Fibroblast of lung (primary cell): ENCODE measurements at regions not wholly inside any gene's neighbourhood (a gene's known extent, or its start where the extent isn't known, plus 50 kb on each side); places are given as distances from the start of the nearest gene placed in this dataset.
A peak's percentile ranks its signal among the peaks of the same experiment; 100 is the strongest.

Source experiments
- DNase-seq, 2 donors: peaks; one replicate each; pipeline versions ENCODE4 v3.0.0 to v3.0.0-alpha.2; 2010; ENCODE audit warnings: low read depth in 2 of 2
- H2AFZ ChIP-seq: 2 replicates; pipeline ENCODE4 v1.5.1; 2012; ENCODE audit warnings: low read length, control low read depth, inconsistent platforms
- H3K27ac ChIP-seq: 2 replicates; pipeline ENCODE4 v1.5.1; 2011; ENCODE audit warnings: low read length, control low read depth; ENCODE audit not compliant: insufficient read depth
- H3K27me3 ChIP-seq: 2 replicates; pipeline ENCODE4 v1.5.1; 2011; ENCODE audit warnings: mild to moderate bottlenecking, low read length; ENCODE audit not compliant: control insufficient read depth, insufficient read depth
- H3K36me3 ChIP-seq: 2 replicates; pipeline ENCODE4 v1.5.1; 2011; ENCODE audit warnings: low read length; ENCODE audit not compliant: control insufficient read depth, insufficient read depth
- H3K4me1 ChIP-seq: 2 replicates; pipeline ENCODE4 v1.5.1; 2011; ENCODE audit warnings: low read length; ENCODE audit not compliant: control insufficient read depth, insufficient read depth; ENCODE audit errors: extremely low read depth
- H3K4me2 ChIP-seq: 2 replicates; pipeline ENCODE4 v1.5.1; 2011; ENCODE audit warnings: low read length, control low read depth; ENCODE audit not compliant: insufficient read depth; ENCODE audit errors: extremely low read depth
- H3K4me3 ChIP-seq, 4 experiments: fragments of 200-600 bp in 1 of 4; sonication (generic) in 1 of 4; replicated peaks in 1 of 4; 2 replicates each; pipeline ENCODE4 v1.5.1; 2011 to 2016; ENCODE audit warnings: low read length in 4 of 4, low read depth in 3 of 4, mild to moderate bottlenecking in 3 of 4, control low read depth in 2 of 4, inconsistent platforms in 1 of 4, mixed read lengths in 1 of 4; ENCODE audit not compliant: insufficient read depth in 1 of 4; ENCODE audit errors: control extremely low read depth in 1 of 4
- H3K79me2 ChIP-seq: 2 replicates; pipeline ENCODE4 v1.5.1; 2012; ENCODE audit warnings: mild to moderate bottlenecking, low read length, inconsistent platforms; ENCODE audit not compliant: control insufficient read depth, insufficient read depth
- H3K9ac ChIP-seq: 2 replicates; pipeline ENCODE4 v1.5.1; 2011; ENCODE audit warnings: mild to moderate bottlenecking, low read length, control low read depth; ENCODE audit not compliant: insufficient read depth
- H3K9me3 ChIP-seq: 2 replicates; pipeline ENCODE4 v1.5.1; 2012; ENCODE audit warnings: low read depth, low read length; ENCODE audit not compliant: control insufficient read depth, insufficient read depth
- H4K20me1 ChIP-seq: 2 replicates; pipeline ENCODE4 v1.5.1; 2011; ENCODE audit warnings: low read length; ENCODE audit not compliant: control insufficient read depth, insufficient read depth; ENCODE audit errors: extremely low read depth
- EZH2 ChIP-seq: IDR thresholded peaks from 2 replicates; pipeline ENCODE4 v1.5.1; 2012; ENCODE audit warnings: low read length, control low read depth, mild to moderate bottlenecking; ENCODE audit errors: missing control alignments
- TF ChIP-seq, protein P1 (sequence below), 2 donors: IDR thresholded peaks in 1 of 2; conservative IDR thresholded peaks in 1 of 2; 1 replicate in 1 of 2; 2 replicates in 1 of 2; pipeline ENCODE4 v1.5.1; 2011 to 2012; ENCODE audit warnings: low read length in 2 of 2, control low read depth in 1 of 2, inconsistent platforms in 1 of 2, low read depth in 1 of 2, mild to moderate bottlenecking in 1 of 2

DNA sequence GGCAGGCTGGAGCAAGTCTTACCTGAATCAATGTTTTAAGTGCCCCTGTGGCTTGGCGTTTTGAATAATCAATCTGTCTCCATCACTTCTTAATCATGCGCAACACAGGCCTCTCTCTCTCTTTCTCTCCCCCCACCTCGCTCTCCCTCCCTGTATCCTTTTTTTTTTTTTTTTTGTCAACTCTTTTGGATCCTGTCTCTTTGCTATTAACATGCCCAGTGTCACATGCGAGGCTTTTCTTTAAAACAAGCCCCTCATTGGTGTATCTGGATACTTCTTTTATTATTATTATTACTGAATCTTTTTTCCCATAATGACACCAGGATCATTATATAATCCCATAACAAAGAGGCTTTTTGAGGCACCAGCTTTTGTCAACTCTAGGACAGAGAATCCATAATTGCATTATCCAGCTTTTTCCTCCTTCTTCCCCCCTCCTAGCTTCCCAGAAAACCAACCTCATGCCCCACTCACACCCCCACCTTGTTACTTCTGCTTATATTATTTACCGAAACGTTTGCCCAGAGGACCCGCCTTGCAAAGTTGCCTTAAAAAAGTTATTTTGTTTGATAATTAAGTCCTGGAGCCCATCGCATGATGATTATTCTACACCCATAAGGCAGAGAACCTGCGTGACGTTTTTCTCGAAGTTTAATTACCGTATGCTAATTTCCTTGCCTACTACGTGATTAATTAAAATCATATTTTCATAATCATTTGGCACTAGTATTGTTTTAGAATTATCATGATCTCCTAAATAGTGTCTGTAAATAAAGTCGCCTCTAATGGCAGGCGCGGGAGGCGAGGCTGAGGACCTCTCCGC, 148.1 kb upstream of the ZNF536 start:
- Histone ChIP-seq H3K4me3 (no peak overlapping the region), H2AFZ (no peak overlapping the region)

DNA sequence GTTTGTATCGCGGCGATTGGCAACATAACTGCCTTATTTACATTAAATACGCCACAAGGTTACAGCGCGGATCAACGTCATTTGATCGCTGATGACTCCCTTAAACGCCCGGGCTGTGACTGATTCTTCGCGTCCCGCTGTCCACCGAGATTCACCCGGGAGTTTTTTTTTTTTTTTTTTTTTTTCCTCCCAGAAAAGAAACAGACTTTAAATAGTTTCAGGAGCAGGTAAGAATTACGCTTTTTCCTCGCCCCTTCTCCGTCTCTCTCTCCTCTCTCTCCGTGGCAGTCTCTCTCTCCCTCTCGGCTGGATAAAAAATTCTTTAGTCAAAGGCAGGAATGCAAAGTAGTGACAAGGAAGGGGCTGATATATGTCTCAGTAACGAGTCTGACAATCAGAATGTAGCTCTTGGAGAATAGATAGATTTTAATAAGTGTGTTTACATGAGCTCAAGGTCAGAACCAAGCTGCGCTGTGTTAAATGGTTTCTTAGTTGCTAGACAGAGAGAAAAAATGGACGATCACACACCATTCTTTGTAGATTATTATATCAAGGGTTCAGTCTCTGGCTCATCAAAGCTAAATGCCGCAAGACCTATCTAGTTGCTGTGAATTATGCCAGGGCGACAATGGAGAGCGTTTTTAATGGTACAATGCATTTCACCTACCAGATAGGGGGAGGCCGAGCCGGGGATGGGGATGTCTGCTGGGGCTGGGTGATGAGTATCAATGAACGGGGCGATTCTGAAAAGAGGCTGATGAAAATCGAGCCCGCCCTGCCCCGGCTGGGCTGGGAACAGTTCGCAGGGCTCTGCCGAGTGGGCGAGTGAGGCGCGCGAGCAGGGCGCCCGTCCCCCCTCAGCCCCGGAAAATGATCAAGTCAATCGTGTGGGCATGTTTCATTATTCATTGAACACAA, 147.2 kb upstream of the ZNF536 start:
- Histone ChIP-seq H3K9ac (no peak overlapping the region), H3K27ac (no peak overlapping the region), H3K36me3 (no peaks in the 10 kb centered on the region), H3K9me3 (no peaks in the 10 kb centered on the region), H3K4me1 (peaks cover 2% of the 10 kb centered on the region), H3K4me3 (peak overlapping the region; percentile 20 to 29 (median 24)), H2AFZ (no peak overlapping the region), H3K4me2 (peak overlapping the region; percentile 82), H4K20me1 (no peaks in the 10 kb centered on the region), H3K27me3 (peaks cover 13% of the 10 kb centered on the region), H3K79me2 (no peaks in the 10 kb centered on the region)
- peak in 1 of 2 donors; percentile 9 for DNase-seq
- TF ChIP-seq, protein P1, sequence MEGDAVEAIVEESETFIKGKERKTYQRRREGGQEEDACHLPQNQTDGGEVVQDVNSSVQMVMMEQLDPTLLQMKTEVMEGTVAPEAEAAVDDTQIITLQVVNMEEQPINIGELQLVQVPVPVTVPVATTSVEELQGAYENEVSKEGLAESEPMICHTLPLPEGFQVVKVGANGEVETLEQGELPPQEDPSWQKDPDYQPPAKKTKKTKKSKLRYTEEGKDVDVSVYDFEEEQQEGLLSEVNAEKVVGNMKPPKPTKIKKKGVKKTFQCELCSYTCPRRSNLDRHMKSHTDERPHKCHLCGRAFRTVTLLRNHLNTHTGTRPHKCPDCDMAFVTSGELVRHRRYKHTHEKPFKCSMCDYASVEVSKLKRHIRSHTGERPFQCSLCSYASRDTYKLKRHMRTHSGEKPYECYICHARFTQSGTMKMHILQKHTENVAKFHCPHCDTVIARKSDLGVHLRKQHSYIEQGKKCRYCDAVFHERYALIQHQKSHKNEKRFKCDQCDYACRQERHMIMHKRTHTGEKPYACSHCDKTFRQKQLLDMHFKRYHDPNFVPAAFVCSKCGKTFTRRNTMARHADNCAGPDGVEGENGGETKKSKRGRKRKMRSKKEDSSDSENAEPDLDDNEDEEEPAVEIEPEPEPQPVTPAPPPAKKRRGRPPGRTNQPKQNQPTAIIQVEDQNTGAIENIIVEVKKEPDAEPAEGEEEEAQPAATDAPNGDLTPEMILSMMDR (conservative IDR thresholded peaks at IDR 0.05 in 1 of 2, IDR thresholded peaks at IDR 0.05 in 1 of 2; ENCODE audit: low read depth in 1 of 2, low read length in 2 of 2) = no peak
- TF ChIP-seq EZH2 = peak; percentile 43

More for the DNA sequence above, 148.1 kb upstream of the ZNF536 start:
- DNase-seq = no peak
- Histone ChIP-seq H3K27ac (no peak overlapping the region), H3K9me3 (no peaks in the 10 kb centered on the region), H3K9ac (no peak overlapping the region), H3K79me2 (no peaks in the 10 kb centered on the region), H4K20me1 (no peaks in the 10 kb centered on the region), H3K27me3 (peaks cover 13% of the 10 kb centered on the region), H3K36me3 (no peaks in the 10 kb centered on the region), H3K4me1 (peaks cover 2% of the 10 kb centered on the region), H3K4me2 (no peak overlapping the region)
- TF ChIP-seq, protein P1 (conservative IDR thresholded peaks at IDR 0.05 in 1 of 2, IDR thresholded peaks at IDR 0.05 in 1 of 2; ENCODE audit: low read depth in 1 of 2, low read length in 2 of 2) = no peak
- no peak for TF ChIP-seq EZH2
